ENCODE measurements at regions not wholly inside any gene's neighbourhood (a gene's known extent, or its start where the extent isn't known, plus 50 kb on each side); places are given as distances from the start of the nearest gene placed in this dataset.

DNA sequence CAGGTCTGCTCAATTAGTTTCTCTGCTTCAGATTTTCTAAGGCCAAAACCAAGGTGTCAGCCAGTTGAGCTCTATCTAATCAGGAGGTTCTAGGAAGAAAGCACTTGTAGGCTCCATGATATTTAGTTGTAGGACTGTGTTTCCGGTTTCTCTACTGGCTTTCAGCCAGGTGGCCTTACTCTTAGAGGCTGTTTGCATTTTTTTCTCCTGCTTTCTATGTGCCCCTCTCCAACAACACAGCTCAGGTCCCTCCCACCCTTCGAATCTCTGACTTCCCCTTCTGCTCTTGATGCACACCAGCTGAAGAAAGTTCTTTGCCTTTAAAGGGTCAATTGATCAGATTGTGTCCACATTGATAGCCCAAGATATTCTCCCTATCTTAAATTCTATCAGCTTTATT, 245.2 kb downstream of the RAB28 start (continued):
- TF ChIP-seq, protein P1, sequence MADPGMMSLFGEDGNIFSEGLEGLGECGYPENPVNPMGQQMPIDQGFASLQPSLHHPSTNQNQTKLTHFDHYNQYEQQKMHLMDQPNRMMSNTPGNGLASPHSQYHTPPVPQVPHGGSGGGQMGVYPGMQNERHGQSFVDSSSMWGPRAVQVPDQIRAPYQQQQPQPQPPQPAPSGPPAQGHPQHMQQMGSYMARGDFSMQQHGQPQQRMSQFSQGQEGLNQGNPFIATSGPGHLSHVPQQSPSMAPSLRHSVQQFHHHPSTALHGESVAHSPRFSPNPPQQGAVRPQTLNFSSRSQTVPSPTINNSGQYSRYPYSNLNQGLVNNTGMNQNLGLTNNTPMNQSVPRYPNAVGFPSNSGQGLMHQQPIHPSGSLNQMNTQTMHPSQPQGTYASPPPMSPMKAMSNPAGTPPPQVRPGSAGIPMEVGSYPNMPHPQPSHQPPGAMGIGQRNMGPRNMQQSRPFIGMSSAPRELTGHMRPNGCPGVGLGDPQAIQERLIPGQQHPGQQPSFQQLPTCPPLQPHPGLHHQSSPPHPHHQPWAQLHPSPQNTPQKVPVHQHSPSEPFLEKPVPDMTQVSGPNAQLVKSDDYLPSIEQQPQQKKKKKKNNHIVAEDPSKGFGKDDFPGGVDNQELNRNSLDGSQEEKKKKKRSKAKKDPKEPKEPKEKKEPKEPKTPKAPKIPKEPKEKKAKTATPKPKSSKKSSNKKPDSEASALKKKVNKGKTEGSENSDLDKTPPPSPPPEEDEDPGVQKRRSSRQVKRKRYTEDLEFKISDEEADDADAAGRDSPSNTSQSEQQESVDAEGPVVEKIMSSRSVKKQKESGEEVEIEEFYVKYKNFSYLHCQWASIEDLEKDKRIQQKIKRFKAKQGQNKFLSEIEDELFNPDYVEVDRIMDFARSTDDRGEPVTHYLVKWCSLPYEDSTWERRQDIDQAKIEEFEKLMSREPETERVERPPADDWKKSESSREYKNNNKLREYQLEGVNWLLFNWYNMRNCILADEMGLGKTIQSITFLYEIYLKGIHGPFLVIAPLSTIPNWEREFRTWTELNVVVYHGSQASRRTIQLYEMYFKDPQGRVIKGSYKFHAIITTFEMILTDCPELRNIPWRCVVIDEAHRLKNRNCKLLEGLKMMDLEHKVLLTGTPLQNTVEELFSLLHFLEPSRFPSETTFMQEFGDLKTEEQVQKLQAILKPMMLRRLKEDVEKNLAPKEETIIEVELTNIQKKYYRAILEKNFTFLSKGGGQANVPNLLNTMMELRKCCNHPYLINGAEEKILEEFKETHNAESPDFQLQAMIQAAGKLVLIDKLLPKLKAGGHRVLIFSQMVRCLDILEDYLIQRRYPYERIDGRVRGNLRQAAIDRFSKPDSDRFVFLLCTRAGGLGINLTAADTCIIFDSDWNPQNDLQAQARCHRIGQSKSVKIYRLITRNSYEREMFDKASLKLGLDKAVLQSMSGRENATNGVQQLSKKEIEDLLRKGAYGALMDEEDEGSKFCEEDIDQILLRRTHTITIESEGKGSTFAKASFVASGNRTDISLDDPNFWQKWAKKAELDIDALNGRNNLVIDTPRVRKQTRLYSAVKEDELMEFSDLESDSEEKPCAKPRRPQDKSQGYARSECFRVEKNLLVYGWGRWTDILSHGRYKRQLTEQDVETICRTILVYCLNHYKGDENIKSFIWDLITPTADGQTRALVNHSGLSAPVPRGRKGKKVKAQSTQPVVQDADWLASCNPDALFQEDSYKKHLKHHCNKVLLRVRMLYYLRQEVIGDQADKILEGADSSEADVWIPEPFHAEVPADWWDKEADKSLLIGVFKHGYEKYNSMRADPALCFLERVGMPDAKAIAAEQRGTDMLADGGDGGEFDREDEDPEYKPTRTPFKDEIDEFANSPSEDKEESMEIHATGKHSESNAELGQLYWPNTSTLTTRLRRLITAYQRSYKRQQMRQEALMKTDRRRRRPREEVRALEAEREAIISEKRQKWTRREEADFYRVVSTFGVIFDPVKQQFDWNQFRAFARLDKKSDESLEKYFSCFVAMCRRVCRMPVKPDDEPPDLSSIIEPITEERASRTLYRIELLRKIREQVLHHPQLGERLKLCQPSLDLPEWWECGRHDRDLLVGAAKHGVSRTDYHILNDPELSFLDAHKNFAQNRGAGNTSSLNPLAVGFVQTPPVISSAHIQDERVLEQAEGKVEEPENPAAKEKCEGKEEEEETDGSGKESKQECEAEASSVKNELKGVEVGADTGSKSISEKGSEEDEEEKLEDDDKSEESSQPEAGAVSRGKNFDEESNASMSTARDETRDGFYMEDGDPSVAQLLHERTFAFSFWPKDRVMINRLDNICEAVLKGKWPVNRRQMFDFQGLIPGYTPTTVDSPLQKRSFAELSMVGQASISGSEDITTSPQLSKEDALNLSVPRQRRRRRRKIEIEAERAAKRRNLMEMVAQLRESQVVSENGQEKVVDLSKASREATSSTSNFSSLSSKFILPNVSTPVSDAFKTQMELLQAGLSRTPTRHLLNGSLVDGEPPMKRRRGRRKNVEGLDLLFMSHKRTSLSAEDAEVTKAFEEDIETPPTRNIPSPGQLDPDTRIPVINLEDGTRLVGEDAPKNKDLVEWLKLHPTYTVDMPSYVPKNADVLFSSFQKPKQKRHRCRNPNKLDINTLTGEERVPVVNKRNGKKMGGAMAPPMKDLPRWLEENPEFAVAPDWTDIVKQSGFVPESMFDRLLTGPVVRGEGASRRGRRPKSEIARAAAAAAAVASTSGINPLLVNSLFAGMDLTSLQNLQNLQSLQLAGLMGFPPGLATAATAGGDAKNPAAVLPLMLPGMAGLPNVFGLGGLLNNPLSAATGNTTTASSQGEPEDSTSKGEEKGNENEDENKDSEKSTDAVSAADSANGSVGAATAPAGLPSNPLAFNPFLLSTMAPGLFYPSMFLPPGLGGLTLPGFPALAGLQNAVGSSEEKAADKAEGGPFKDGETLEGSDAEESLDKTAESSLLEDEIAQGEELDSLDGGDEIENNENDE (IDR thresholded peaks at IDR 0.05; ENCODE audit: insufficient replicate concordance, low read length): no peak
- no peak for TF ChIP-seq CTBP2 (IDR thresholded peaks at IDR 0.05; ENCODE audit: borderline replicate concordance, insufficient read depth, insufficient read length, low read length)
- TF ChIP-seq, protein P2, sequence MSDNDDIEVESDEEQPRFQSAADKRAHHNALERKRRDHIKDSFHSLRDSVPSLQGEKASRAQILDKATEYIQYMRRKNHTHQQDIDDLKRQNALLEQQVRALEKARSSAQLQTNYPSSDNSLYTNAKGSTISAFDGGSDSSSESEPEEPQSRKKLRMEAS (IDR thresholded peaks at IDR 0.05): no peak
- TF ChIP-seq TCF12 (IDR thresholded peaks at IDR 0.05; ENCODE audit: low read depth, low read length): no peak
- TF ChIP-seq BCL11A (IDR thresholded peaks at IDR 0.05; ENCODE audit: low read depth in 2 of 2, low read length in 2 of 2): no peak
- TF ChIP-seq, protein P3, sequence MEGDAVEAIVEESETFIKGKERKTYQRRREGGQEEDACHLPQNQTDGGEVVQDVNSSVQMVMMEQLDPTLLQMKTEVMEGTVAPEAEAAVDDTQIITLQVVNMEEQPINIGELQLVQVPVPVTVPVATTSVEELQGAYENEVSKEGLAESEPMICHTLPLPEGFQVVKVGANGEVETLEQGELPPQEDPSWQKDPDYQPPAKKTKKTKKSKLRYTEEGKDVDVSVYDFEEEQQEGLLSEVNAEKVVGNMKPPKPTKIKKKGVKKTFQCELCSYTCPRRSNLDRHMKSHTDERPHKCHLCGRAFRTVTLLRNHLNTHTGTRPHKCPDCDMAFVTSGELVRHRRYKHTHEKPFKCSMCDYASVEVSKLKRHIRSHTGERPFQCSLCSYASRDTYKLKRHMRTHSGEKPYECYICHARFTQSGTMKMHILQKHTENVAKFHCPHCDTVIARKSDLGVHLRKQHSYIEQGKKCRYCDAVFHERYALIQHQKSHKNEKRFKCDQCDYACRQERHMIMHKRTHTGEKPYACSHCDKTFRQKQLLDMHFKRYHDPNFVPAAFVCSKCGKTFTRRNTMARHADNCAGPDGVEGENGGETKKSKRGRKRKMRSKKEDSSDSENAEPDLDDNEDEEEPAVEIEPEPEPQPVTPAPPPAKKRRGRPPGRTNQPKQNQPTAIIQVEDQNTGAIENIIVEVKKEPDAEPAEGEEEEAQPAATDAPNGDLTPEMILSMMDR (IDR thresholded peaks at IDR 0.05; ENCODE audit: control extremely low read depth in 1 of 3, insufficient read depth in 1 of 3, low read depth in 1 of 3, low read length in 3 of 3): no peak
- TF ChIP-seq CREB1 (IDR thresholded peaks at IDR 0.05): no peak
- no peak for TF ChIP-seq PHF8 (conservative IDR thresholded peaks at IDR 0.05; ENCODE audit: low read depth, low read length)
- TF ChIP-seq CBX8 (IDR thresholded peaks at IDR 0.05; ENCODE audit: borderline replicate concordance, low read depth, low read length): no peak
- no peak for TF ChIP-seq TEAD4 (IDR thresholded peaks at IDR 0.05; ENCODE audit: low read depth, low read length)
